GM23338 (cell line): ENCODE measurements at regions not wholly inside any gene's neighbourhood (a gene's known extent, or its start where the extent isn't known, plus 50 kb on each side); places are given as distances from the start of the nearest gene placed in this dataset.
A peak's percentile ranks its signal among the peaks of the same experiment; 100 is the strongest.

Experiments
- ATAC-seq: fragments of 200-7000 bp; cut with Tn5 transposase; 3 replicates; pipeline ENCODE4 v1.9.1; 2020
- DNase-seq: peaks from one replicate; pipeline ENCODE4 v3.0.0-alpha.2; 2015; ENCODE audit warnings: low spot score
- H2AFZ ChIP-seq: fragments of 200-600 bp; sonication (generic); 2 replicates; pipeline ENCODE4 v1.8.0; 2016; ENCODE audit warnings: antibody characterized with exemption, mild to moderate bottlenecking, moderate library complexity
- H3F3A ChIP-seq: fragments of 200-600 bp; sonication (generic); replicated peaks from 2 replicates; pipeline ENCODE4 v1.8.0; 2017; ENCODE audit warnings: antibody characterized with exemption, mixed run types, low read depth
- H3K27ac ChIP-seq: fragments of 200-600 bp; sonication (generic); 2 replicates; pipeline ENCODE4 v1.6.1; 2016; ENCODE audit warnings: low read depth
- H3K27me3 ChIP-seq: fragments of 200-600 bp; sonication (generic); 2 replicates; pipeline ENCODE4 v1.8.0; 2016; ENCODE audit warnings: mild to moderate bottlenecking, mixed run types, moderate library complexity; ENCODE audit not compliant: insufficient read depth
- H3K36me3 ChIP-seq: fragments of 200-600 bp; sonication (generic); 2 replicates; pipeline ENCODE4 v1.8.0; 2016; ENCODE audit warnings: mild to moderate bottlenecking; ENCODE audit not compliant: insufficient read depth
- H3K4me1 ChIP-seq: fragments of 200-600 bp; sonication (generic); 2 replicates; pipeline ENCODE4 v1.8.0; 2016; ENCODE audit warnings: mild to moderate bottlenecking, moderate library complexity; ENCODE audit not compliant: insufficient read depth
- H3K4me2 ChIP-seq: fragments of 200-600 bp; sonication (generic); 2 replicates; pipeline ENCODE4 v1.7.1; 2017; ENCODE audit warnings: mixed run types
- H3K4me3 ChIP-seq: fragments of 200-600 bp; sonication (generic); 2 replicates; pipeline ENCODE4 v1.6.1; 2016; ENCODE audit warnings: mixed run types
- H3K79me2 ChIP-seq: fragments of 200-600 bp; sonication (generic); replicated peaks from 2 replicates; pipeline ENCODE4 v1.8.0; 2017; ENCODE audit warnings: mild to moderate bottlenecking; ENCODE audit not compliant: insufficient read depth
- H3K9me2 ChIP-seq: fragments of 200-600 bp; sonication (generic); 2 replicates; pipeline ENCODE4 v1.8.0; 2017; ENCODE audit not compliant: insufficient read depth
- H4K20me1 ChIP-seq: fragments of 200-600 bp; sonication (generic); replicated peaks from 2 replicates; pipeline ENCODE4 v1.8.0; 2017; ENCODE audit warnings: mild to moderate bottlenecking; ENCODE audit not compliant: insufficient read depth
- H3K27ac Mint-ChIP-seq: 2 replicates; pipeline ENCODE4 v1.8.0; 2020; ENCODE audit warnings: inconsistent platforms, mild to moderate bottlenecking, moderate library complexity, mixed read lengths
- H3K27me3 Mint-ChIP-seq: 3 replicates; pipeline ENCODE4 v1.8.0; 2022; ENCODE audit warnings: low read depth, mild to moderate bottlenecking, moderate library complexity, mixed read lengths, inconsistent platforms; ENCODE audit not compliant: insufficient read depth, poor library complexity
- H3K36me3 Mint-ChIP-seq: 3 replicates; pipeline ENCODE4 v1.8.0; 2021; ENCODE audit warnings: low read depth, mild to moderate bottlenecking, inconsistent platforms, moderate library complexity, mixed read lengths
- H3K4me1 Mint-ChIP-seq: 3 replicates; pipeline ENCODE4 v1.8.0; 2020; ENCODE audit warnings: mild to moderate bottlenecking, inconsistent platforms, mixed read lengths
- H3K4me3 Mint-ChIP-seq: 3 replicates; pipeline ENCODE4 v1.8.0; 2021; ENCODE audit warnings: moderate library complexity, mild to moderate bottlenecking, inconsistent platforms, mixed read lengths
- H3K9me3 Mint-ChIP-seq: 3 replicates; pipeline ENCODE4 v1.8.0; 2020; ENCODE audit warnings: moderate library complexity, mild to moderate bottlenecking, inconsistent platforms, mixed read lengths
- CREB1 ChIP-seq: fragments of 250-450 bp; sonication (Bioruptor Pico); IDR thresholded peaks from 2 replicates; pipeline ENCODE4 v1.5.0; 2020; ENCODE audit warnings: low read depth, mild to moderate bottlenecking, moderate library complexity
- EZH2phosphoT487 ChIP-seq: fragments of 200-600 bp; sonication (generic); IDR thresholded peaks from one replicate; pipeline ENCODE4 v1.8.1; 2018; ENCODE audit warnings: antibody characterized with exemption; ENCODE audit not compliant: unreplicated experiment
- JUNB ChIP-seq: IDR thresholded peaks from one replicate; pipeline ENCODE4 v1.6.1; 2016; ENCODE audit warnings: antibody characterized with exemption; ENCODE audit not compliant: unreplicated experiment
- NANOG ChIP-seq: IDR thresholded peaks from 2 replicates; pipeline ENCODE4 v1.6.1; 2016; ENCODE audit warnings: antibody characterized with exemption, borderline replicate concordance
- POLR2AphosphoS5 ChIP-seq: IDR thresholded peaks from 2 replicates; pipeline ENCODE4 v1.6.1; 2016; ENCODE audit warnings: antibody characterized with exemption, low read depth
- STAT1 ChIP-seq: IDR thresholded peaks from one replicate; pipeline ENCODE4 v1.6.1; 2016; ENCODE audit warnings: antibody characterized with exemption; ENCODE audit not compliant: unreplicated experiment
- ZNF114 ChIP-seq: fragments of 250-450 bp; sonication (Bioruptor Pico); IDR thresholded peaks from 2 replicates; pipeline ENCODE4 v1.5.0; 2020; ENCODE audit warnings: mild to moderate bottlenecking, moderate library complexity
- ZNF331 ChIP-seq: fragments of 250-450 bp; sonication (Bioruptor Pico); IDR thresholded peaks from 2 replicates; pipeline ENCODE4 v1.5.0; 2020; ENCODE audit warnings: low read depth, mild to moderate bottlenecking, moderate library complexity
- TF ChIP-seq, protein P1 (sequence below), 2 experiments: fragments of 200-600 bp in 1 of 2; sonication (generic) in 1 of 2; conservative IDR thresholded peaks; 2 replicates each; pipeline versions ENCODE4 v1.5.1 to v1.6.1; 2016 to 2017; ENCODE audit warnings: antibody characterized with exemption in 2 of 2, low read depth in 2 of 2, mild to moderate bottlenecking in 2 of 2, moderate library complexity in 1 of 2
- TF ChIP-seq, protein P2 (sequence below): IDR thresholded peaks from one replicate; pipeline ENCODE4 v1.6.1; 2018; ENCODE audit warnings: antibody characterized with exemption; ENCODE audit not compliant: unreplicated experiment

DNA sequence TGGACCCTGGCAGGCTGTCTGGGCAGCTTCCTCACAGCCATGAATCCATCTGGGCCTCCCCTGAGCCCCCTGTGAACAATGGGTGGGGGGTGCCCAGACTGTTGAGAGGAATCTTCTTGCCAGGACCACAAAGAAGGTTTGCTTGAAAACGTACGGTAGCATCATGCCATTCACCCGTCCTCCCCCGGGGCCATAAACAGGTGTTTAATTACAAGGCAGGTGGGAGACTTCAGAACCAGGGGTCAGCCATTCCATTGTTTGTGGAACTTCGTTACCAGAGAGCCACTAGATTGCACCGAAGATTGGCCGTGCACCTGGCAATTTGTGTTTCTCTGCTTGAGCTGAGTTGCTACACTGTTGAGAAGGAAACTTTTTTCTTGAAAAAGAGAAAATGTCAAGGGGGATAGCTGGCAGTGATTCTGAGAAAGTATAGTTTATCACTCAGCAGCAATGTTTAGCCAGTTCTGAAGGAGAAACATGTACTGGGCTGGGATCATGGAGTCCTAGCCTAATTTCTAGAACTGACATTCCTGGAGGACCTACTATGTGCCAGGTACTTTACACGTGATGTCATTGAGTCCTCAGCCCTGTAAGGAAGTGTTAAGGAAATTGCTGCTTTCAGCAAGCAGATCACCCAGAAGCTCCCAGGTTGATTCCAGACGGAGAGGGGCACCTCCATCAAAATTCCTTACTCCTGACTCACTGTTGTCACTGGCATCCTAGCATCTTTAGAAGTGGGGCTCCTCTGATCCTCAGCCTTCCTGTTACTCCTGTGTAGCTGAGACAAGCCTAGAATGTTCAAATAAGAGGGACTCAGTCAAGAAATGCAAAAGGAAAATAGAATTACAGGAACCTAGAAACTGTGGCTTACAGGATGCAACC lies 103.8 kb upstream of the UBE2E1 start:
- no peaks in the 10 kb centered on the region for H3K36me3 Mint-ChIP-seq
- Histone ChIP-seq H3K4me1 (peaks cover 5% of the 10 kb centered on the region; the same call in 1 of the 2 replicates), H2AFZ (peak overlapping the region; percentile 80; the same call in 1 of the 2 replicates), H3K4me3 (no peak overlapping the region), H3K36me3 (no peaks in the 10 kb centered on the region), H3K27ac (peak overlapping the region; percentile 29; the same call in 1 of the 2 replicates), H3F3A (no peaks in the 10 kb centered on the region), H4K20me1 (no peaks in the 10 kb centered on the region), H3K27me3 (no peaks in the 10 kb centered on the region), H3K9me2 (peaks cover 2% of the 10 kb centered on the region; the same call in 1 of the 2 replicates), H3K79me2 (no peaks in the 10 kb centered on the region), H3K4me2 (no peak overlapping the region)
- no peak overlapping the region for H3K27ac Mint-ChIP-seq
- H3K4me1 Mint-ChIP-seq, result peaks cover 18% of the 10 kb centered on the region
- peak; percentile 28 for ATAC-seq
- H3K9me3 Mint-ChIP-seq, result no peaks in the 10 kb centered on the region
- H3K27me3 Mint-ChIP-seq, result no peaks in the 10 kb centered on the region
- no peak overlapping the region for H3K4me3 Mint-ChIP-seq
- peak; percentile 54 for DNase-seq
- TF ChIP-seq JUNB, result no peak
- TF ChIP-seq ZNF114 (CRISPR knock-in tag), result no peak
- no peak for TF ChIP-seq CREB1 (CRISPR knock-in tag)
- TF ChIP-seq, protein P1, sequence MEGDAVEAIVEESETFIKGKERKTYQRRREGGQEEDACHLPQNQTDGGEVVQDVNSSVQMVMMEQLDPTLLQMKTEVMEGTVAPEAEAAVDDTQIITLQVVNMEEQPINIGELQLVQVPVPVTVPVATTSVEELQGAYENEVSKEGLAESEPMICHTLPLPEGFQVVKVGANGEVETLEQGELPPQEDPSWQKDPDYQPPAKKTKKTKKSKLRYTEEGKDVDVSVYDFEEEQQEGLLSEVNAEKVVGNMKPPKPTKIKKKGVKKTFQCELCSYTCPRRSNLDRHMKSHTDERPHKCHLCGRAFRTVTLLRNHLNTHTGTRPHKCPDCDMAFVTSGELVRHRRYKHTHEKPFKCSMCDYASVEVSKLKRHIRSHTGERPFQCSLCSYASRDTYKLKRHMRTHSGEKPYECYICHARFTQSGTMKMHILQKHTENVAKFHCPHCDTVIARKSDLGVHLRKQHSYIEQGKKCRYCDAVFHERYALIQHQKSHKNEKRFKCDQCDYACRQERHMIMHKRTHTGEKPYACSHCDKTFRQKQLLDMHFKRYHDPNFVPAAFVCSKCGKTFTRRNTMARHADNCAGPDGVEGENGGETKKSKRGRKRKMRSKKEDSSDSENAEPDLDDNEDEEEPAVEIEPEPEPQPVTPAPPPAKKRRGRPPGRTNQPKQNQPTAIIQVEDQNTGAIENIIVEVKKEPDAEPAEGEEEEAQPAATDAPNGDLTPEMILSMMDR (conservative IDR thresholded peaks at IDR 0.05; ENCODE audit: low read depth in 2 of 2), result no peak
- no peak for TF ChIP-seq POLR2AphosphoS5
- TF ChIP-seq ZNF331 (CRISPR knock-in tag), result no peak
- TF ChIP-seq NANOG, result no peak
- no peak for TF ChIP-seq EZH2phosphoT487
- TF ChIP-seq, protein P2, sequence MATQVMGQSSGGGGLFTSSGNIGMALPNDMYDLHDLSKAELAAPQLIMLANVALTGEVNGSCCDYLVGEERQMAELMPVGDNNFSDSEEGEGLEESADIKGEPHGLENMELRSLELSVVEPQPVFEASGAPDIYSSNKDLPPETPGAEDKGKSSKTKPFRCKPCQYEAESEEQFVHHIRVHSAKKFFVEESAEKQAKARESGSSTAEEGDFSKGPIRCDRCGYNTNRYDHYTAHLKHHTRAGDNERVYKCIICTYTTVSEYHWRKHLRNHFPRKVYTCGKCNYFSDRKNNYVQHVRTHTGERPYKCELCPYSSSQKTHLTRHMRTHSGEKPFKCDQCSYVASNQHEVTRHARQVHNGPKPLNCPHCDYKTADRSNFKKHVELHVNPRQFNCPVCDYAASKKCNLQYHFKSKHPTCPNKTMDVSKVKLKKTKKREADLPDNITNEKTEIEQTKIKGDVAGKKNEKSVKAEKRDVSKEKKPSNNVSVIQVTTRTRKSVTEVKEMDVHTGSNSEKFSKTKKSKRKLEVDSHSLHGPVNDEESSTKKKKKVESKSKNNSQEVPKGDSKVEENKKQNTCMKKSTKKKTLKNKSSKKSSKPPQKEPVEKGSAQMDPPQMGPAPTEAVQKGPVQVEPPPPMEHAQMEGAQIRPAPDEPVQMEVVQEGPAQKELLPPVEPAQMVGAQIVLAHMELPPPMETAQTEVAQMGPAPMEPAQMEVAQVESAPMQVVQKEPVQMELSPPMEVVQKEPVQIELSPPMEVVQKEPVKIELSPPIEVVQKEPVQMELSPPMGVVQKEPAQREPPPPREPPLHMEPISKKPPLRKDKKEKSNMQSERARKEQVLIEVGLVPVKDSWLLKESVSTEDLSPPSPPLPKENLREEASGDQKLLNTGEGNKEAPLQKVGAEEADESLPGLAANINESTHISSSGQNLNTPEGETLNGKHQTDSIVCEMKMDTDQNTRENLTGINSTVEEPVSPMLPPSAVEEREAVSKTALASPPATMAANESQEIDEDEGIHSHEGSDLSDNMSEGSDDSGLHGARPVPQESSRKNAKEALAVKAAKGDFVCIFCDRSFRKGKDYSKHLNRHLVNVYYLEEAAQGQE, result no peak

DNA sequence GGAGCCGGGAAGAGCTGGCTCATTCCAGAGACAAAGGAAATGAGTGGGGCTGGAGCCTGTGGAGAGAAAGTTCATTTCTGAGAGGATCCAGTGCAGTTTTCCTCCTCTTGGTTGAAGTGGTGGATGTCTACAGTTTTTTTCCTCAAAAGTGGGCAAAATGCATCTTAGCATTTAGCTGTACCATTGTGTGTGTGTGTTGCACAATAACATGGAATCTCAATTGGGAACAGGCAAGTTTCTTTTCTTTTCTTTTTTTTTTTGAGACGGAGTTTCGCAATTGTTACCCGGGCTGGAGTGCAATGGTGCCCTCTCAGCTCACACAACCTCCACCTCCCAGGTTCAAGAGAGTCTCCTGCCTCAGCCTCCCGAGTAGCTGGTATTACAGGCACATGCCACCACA lies 101.5 kb upstream of the UBE2E1 start:
- H3K27ac Mint-ChIP-seq, result no peak overlapping the region
- H3K4me1 Mint-ChIP-seq, result peaks cover 9% of the 10 kb centered on the region
- H3K27me3 Mint-ChIP-seq, result no peaks in the 10 kb centered on the region
- Histone ChIP-seq H4K20me1 (no peaks in the 10 kb centered on the region), H3K27me3 (no peaks in the 10 kb centered on the region), H3K9me2 (peaks cover 2% of the 10 kb centered on the region; the same call in 1 of the 2 replicates), H3F3A (no peaks in the 10 kb centered on the region), H3K4me3 (no peak overlapping the region), H3K4me2 (no peak overlapping the region), H3K79me2 (no peaks in the 10 kb centered on the region), H2AFZ (peak overlapping the region; percentile 33; the same call in 1 of the 2 replicates), H3K27ac (no peak overlapping the region), H3K36me3 (no peaks in the 10 kb centered on the region), H3K4me1 (peaks cover 5% of the 10 kb centered on the region; the same call in 1 of the 2 replicates)
- DNase-seq (no peak), ATAC-seq (no peak)
- H3K36me3 Mint-ChIP-seq, result no peaks in the 10 kb centered on the region
- no peak overlapping the region for H3K4me3 Mint-ChIP-seq
- no peaks in the 10 kb centered on the region for H3K9me3 Mint-ChIP-seq
- TF ChIP-seq, protein P2, result no peak
- TF ChIP-seq ZNF331 (CRISPR knock-in tag) (no peak), NANOG (no peak), STAT1 (no peak), EZH2phosphoT487 (no peak), POLR2AphosphoS5 (no peak)
